Ovary (tissue), 3 donors: ENCODE measurements at regions not wholly inside any gene's neighbourhood (a gene's known extent, or its start where the extent isn't known, plus 50 kb on each side); places are given as distances from the start of the nearest gene placed in this dataset.

Source experiments
- EP300 ChIP-seq: sonication (generic); formaldehyde crosslinking; IDR thresholded peaks from one replicate; pipeline ENCODE4 v1.6.1; 2017; ENCODE audit warnings: antibody characterized with exemption
- POLR2A ChIP-seq: fragments of 450-650 bp; IDR thresholded peaks from one replicate; pipeline ENCODE4 v1.6.1; 2017; ENCODE audit warnings: antibody characterized with exemption, mild to moderate bottlenecking, moderate library complexity
- TF ChIP-seq, protein P1 (sequence below), 3 donors: fragments of 450-650 bp in 2 of 3; fragments of 200-600 bp in 1 of 3; IDR thresholded peaks; one replicate each; pipeline versions ENCODE4 v1.5.1 to v1.8.0; 2016 to 2022; ENCODE audit warnings: antibody characterized with exemption in 3 of 3, mild to moderate bottlenecking in 1 of 3
- donor health status: DM: no; HTN: no; CAD: no.

DNA sequence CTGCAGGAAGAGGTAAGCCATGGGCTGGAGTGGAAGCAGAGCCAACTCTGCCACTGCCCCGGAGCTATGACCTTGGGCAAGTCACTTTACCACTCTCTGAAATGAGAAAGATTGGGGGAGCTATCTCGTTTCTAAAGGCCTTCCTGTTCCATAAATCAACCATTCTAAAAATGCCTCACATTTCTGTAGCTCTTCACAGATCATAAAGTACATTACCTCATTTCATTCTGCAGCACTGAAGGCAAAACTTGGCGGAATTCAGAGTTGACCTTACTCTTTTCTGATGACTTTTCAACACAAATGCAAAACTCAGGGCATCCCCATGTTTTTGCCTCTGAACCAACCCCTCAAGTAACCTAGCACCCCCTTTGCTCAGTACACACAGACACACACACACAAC, 404.0 kb upstream of the NFIA start:
- TF ChIP-seq EP300 (no peak), POLR2A (no peak)
- TF ChIP-seq, protein P1, sequence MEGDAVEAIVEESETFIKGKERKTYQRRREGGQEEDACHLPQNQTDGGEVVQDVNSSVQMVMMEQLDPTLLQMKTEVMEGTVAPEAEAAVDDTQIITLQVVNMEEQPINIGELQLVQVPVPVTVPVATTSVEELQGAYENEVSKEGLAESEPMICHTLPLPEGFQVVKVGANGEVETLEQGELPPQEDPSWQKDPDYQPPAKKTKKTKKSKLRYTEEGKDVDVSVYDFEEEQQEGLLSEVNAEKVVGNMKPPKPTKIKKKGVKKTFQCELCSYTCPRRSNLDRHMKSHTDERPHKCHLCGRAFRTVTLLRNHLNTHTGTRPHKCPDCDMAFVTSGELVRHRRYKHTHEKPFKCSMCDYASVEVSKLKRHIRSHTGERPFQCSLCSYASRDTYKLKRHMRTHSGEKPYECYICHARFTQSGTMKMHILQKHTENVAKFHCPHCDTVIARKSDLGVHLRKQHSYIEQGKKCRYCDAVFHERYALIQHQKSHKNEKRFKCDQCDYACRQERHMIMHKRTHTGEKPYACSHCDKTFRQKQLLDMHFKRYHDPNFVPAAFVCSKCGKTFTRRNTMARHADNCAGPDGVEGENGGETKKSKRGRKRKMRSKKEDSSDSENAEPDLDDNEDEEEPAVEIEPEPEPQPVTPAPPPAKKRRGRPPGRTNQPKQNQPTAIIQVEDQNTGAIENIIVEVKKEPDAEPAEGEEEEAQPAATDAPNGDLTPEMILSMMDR (IDR thresholded peaks at IDR 0.05) = no peak
